GM10248 (cell line): ENCODE measurements at regions not wholly inside any gene's neighbourhood (a gene's known extent, or its start where the extent isn't known, plus 50 kb on each side); places are given as distances from the start of the nearest gene placed in this dataset.

Source experiments
- CTCF ChIA-PET: fragments of 300-600 bp; sonication (Branson Sonifier 250); formaldehyde crosslinking; extraction: SDS; loops from one replicate; lab custom pipeline; 2021; ENCODE audit warnings: antibody characterized with exemption; lab: Yijun Ruan, JAX
- POLR2A ChIA-PET: fragments of 350-650 bp; sonication (Branson Sonifier 250); formaldehyde crosslinking; extraction: SDS; loops from one replicate; lab custom pipeline; 2020; ENCODE audit warnings: antibody characterized with exemption; lab: Yijun Ruan, JAX
- DNase-seq: peaks from one replicate; pipeline ENCODE4 v3.0.0; 2012; ENCODE audit errors: extremely low spot score
- CTCF ChIP-seq: IDR thresholded peaks from 2 replicates; pipeline ENCODE4 v1.5.1; 2012; ENCODE audit warnings: mild to moderate bottlenecking, low read depth; ENCODE audit errors: extremely low read depth, missing control alignments, control extremely low read depth

GRCh38 chr2:236510034-236510433 lies 59.6 kb upstream of the ACKR3 start:
- POLR2A ChIA-PET, result no interaction called here
- CTCF ChIA-PET, result interaction anchor here (1.2 to 2.3 kb wide), 3 partner anchors 8 to 92 kb away, joined by 3 to 10 read pairs (median 8); partner anchors contain the start of gene ACKR3
- no peak for DNase-seq

GRCh38 chr2:236511266-236511665 lies 58.4 kb upstream of the ACKR3 start:
- TF ChIP-seq CTCF, result no peak
- ChIA-PET POLR2A (no interaction called here), CTCF (interaction anchor here (0.8 to 5.1 kb wide), 9 partner anchors 10 to 550 kb away, joined by 3 to 137 read pairs (median 9); partner anchors contain the start of gene ACKR3)
- no peak for DNase-seq

More at GRCh38 chr2:236510034-236510433, 59.6 kb upstream of the ACKR3 start:
- no peak for TF ChIP-seq CTCF

GRCh38 chr2:236512267-236512666 lies 57.4 kb upstream of the ACKR3 start:
- no peak for DNase-seq
- POLR2A ChIA-PET, result interaction anchor here (0.6 kb wide), 1 partner anchor 132 kb away, joined by 3 read pairs; no protein-coding TSS in a partner anchor
- CTCF ChIA-PET, result interaction anchor here (0.6 to 5.1 kb wide), 39 partner anchors 10 to 553 kb away, joined by 3 to 137 read pairs (median 6); partner anchors contain the start of gene ACKR3
- TF ChIP-seq CTCF, result no peak

- ChIA-PET POLR2A (no interaction called here), CTCF (interaction anchor here (0.6 to 5.1 kb wide), 45 partner anchors 10 to 560 kb away, joined by 3 to 137 read pairs (median 5); partner anchors contain the start of gene ACKR3)
- TF ChIP-seq CTCF, result peak; percentile 72
- DNase-seq, result peak; percentile 72
These were observed 56.7 kb upstream of the ACKR3 start for GRCh38 chr2:236512902-236513435.

GRCh38 chr2:236513956-236514355 lies 55.7 kb upstream of the ACKR3 start:
- CTCF ChIA-PET, result interaction anchor here (0.6 to 5.1 kb wide), 26 partner anchors 9 to 559 kb away, joined by 3 to 137 read pairs (median 8); partner anchors contain the start of gene ACKR3
- no peak for DNase-seq
- POLR2A ChIA-PET, result no interaction called here
- TF ChIP-seq CTCF, result no peak

- ChIA-PET CTCF (interaction anchor here (2.6 to 3.7 kb wide), 2 partner anchors 8 to 53 kb away, joined by 8 to 16 read pairs; partner anchors contain the start of gene ACKR3), POLR2A (no interaction called here)
- no peak for TF ChIP-seq CTCF
- DNase-seq, result no peak
These were observed 52.9 kb upstream of the ACKR3 start for GRCh38 chr2:236516708-236517107.
